ENCODE measurements at regions not wholly inside any gene's neighbourhood (a gene's known extent, or its start where the extent isn't known, plus 50 kb on each side); places are given as distances from the start of the nearest gene placed in this dataset.
"Not testable (repeated sequence)": the region's sequence is repeated elsewhere in the genome, so short reads cannot be mapped to it uniquely, and the experiment has no call there.

GRCh38 chr6:11851387-11851786 lies 72.8 kb upstream of the ADTRP start:
- no peak for DNase-seq (ENCODE audit: low read depth in 3 of 3, low spot score in 2 of 3)

DNA sequence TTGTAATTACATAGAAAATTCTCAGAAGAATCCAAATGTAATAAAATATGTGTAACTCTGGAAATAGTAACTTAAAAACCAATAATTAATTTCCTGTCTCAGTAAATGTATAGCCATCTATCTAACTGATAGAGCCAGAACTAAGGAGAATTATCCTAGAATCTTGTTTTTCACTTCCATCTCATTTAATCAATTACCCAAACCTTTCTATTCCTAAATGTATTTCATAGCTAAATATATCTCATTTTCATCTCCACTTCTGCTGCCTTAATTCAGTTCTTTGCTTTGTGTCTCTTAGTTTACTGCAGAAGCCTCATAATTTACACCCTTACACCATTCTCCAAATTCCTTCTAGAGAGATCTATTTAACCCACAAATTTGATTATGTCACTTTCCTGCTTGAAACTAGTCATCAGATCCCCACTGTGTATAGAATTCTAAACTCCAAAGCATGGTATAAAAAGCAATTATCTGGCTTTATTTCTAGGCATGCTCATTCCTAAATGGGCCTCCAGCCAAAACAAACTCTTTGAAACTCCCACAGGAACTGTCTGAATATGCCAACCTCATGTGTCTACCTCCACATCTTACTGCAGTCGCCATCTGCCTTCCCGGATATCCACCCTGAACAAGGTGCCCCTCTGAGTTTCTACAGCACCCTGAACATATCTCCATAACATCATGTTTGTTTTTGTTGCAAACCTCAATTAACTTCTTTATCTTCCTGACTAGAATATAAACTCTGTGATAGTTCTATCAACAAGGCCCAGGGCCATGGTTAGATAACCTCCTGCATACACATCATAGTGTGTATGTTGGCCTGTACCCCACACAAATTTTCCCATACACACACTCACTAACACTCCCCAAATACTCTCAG lies 70.5 kb upstream of the ADTRP start:
- DNase-seq (ENCODE audit: low read depth in 3 of 3, low spot score in 2 of 3), result no peak

DNA sequence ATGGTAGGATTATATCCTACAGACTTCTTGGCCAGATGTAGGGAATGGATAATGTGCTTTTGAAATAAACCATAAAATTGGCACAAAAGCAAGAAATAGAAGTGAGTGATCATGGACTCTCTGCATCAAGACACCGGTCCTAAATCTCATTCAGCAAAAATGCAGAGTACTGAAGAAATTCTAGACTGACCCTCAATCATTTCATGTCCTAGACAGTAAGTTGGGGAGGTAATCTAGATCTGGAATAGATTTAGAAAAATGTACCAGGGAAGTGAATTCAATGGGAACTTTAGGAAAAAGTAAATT lies 69.7 kb upstream of the ADTRP start:
- DNase-seq (ENCODE audit: low read depth in 3 of 3, low spot score in 2 of 3), result no peak

DNA sequence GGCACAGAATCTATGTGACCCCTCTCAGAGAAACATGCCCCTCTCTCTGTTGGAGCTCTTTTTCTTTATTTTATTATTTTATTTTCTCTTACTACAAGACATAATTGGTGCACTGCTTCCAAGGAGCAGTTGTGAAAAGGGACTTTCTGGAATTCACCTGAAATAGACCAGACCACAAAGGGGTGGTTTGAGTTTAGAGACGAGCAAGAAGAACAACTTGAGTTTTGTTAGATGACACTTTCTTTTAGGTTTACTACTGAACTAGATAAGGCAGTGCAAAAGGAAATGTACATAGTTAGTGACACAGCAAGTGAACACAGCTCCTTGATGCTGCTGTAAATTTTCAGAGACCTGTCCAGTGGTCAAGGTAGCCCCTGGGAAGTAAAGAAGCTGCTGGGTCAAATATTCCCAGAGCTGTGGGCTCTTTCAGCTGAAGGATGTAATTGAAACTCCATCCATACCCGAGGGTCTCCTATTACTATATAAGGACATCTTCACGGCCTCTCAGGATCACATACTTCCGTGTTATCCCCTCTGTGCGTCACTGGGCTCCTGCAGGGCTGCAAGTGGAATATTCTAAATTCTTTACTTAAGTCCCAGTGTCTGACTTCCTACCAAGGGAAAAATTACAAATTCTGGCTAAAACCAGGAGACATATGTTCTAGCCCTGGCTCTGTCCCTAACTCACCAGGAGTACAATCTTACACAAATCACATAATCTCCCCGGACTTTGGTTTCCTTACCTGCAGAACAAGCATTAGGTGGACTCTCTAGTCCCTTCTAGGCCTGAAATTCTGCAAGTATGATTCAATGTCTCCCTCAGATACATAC lies 69.1 kb upstream of the ADTRP start:
- no peak for DNase-seq (ENCODE audit: low read depth in 3 of 3, low spot score in 2 of 3)

DNA sequence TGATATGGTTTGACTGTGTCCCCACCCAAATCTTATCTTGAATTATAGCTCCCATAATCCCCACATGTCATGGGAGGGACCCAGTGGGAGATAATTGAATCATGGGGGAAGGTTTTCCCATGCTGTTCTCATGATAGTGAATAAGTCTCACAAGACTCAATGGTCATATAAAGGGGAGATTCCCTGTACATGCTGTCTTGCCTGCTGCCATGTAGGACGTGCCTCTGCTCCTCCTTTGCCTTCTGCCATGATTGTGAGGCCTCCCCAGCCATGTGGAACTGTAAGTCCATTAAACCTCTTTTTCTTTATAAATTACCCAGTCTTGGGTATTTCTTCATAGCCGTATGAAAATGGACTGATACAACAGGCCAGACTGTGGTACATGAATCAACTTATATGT lies 68.5 kb upstream of the ADTRP start:
- DNase-seq (ENCODE audit: low read depth in 3 of 3, low spot score in 2 of 3), result not testable (repeated sequence)

DNA sequence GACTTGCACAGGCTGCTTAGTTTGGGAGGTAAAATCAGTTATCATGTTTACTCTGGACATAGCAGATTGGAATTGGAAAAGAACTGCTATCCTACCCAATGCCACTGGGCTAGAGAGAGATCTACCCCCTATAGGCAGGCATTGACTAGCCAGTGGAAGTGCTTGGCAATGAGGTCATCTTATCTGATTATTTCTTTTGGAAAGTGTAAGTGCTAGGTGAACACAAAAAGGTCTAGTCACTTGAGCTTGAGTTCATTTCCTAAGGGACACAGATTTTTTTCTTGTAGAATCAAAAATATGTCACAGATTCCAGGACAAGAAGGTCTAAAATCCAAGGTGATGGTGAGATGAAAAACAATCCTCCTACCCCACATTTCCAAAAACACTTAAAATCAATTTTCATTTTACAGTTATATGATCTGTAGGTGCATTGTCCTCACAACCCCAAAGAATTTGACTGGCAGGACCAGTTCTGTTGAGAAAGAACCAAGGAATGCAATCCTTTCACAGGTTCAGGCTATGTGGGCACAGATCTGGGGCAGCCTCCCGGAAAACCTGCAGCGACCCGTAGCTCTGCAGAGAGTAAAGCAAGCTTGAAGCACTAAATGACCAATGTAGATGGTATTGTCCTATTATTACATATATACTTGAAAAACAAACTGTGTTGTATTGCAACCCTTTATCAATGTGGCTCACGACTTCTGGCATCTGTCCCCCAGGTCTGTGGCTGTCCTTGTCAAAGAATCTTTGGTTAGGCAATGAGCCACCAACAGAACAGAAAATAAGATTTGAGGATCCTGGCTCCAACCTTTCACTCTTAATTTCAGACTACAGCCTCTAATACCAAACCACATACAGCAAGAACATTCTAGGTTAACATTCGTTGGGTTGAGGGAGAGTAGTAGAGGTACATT lies 67.3 kb upstream of the ADTRP start:
- DNase-seq (ENCODE audit: low read depth in 3 of 3, low spot score in 2 of 3), result no peak

DNA sequence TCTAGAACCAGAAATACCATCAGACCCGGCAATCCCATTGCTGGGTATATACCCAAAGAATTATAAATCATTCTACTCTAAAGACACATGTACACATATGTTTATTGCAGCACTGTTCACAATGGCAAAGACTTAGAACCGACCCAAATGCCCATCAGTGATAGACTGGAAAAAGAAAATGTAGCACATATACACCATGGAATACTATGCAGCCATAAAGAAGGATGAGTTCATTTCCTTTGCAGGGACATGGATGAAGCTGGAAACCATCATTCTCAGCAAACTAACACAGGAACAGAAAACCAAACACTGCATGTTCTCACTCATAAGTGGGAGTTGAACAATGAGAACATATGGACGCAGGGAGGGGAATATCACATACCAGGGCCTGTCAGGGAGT lies 64.2 kb upstream of the ADTRP start:
- not testable (repeated sequence) for DNase-seq (ENCODE audit: low read depth in 3 of 3, low spot score in 2 of 3)

- no peak for DNase-seq (ENCODE audit: low read depth in 3 of 3, low spot score in 2 of 3)
Measured at GRCh38 chr6:11835065-11835464, 56.5 kb upstream of the ADTRP start.

DNA sequence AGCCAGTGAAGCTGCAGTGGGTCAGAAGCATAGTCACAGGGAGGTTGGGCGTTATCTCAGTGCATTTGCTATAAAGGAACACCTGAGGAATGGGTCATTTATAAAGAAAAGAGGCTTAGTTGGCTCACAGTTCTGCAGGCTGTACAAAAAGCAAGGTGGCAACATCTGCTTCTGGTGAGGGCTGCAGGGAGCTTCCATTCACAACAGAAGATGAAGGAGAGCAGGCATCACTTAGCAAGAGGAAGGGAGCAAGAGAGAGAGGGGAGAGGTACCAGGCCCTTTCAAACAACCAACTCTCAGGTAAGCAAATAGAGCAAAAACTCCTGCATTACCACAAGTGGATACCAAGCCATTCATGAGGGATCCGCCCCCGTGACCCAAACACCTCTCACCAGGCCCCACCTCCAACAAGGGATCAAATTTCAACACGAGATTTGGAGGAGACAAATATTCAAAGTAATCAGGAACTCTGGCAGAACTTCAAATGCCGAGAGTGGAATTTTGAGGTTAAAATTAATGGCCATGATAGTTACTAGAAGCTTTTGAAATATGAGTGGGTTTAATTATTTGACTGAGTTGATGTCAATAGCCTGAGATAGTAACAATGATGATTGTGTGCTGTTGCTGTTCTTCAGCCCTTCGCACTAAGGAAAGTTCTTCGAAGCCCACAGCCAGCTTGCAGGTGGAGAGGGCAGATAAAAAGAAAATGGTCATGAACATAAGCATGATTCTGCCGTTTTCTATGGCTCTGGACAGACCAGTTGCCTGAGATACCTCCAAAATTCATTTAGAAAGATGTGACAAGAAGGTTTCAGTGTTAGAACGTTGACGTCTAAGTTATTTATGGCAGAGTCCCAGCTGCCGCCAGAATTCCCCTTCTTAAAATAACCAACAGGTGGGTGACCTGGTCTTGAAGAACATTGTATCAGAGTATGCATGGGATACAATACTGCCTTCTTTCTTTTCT lies 55.3 kb upstream of the ADTRP start:
- DNase-seq (ENCODE audit: low read depth in 3 of 3, low spot score in 2 of 3), result no peak

DNA sequence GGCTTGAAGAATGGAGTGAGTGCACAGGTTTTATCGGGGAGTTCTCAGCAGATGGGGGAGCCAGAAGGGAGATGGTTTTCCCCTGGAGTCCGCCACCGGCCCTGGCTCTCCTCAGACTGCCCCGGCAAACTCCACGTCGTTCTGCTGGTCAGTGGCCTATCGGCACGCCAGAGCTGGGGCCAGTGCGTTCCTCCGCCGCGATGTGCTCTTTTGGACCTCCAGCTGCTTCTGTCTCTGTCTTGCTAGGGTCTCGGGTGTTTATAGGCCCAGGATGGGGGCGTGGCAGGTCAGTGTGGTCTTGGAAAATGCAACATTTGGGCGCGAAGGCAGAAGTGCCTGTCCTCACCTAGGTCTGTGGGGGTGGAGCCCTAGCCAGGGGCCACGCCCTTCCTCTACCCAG lies 53.0 kb upstream of the ADTRP start:
- no peak for DNase-seq (ENCODE audit: low read depth in 3 of 3, low spot score in 2 of 3)

- no peak for DNase-seq (ENCODE audit: low read depth in 3 of 3, low spot score in 2 of 3)
Measured at GRCh38 chr6:11830520-11830919, 51.9 kb upstream of the ADTRP start.

DNA sequence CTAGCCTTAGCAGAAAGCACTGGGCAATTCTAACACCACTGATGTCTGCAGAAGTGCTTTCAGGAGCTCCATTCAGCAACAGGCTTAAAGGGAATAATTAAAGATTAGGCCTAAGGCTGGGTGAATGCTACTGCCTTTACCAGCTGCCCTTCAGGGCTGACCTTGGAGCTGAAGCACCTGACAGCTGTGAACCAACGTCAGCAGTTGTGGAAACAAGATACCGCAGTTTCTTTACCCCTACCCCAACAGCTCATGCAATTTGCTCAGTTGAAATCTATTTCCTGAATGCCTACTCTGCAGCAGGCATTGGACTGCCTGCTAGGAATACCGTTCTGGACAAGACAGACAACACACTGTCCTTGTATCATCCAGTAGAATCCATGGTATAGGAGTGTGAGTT lies 51.5 kb upstream of the ADTRP start:
- no peak for DNase-seq (ENCODE audit: low read depth in 3 of 3, low spot score in 2 of 3)

DNA sequence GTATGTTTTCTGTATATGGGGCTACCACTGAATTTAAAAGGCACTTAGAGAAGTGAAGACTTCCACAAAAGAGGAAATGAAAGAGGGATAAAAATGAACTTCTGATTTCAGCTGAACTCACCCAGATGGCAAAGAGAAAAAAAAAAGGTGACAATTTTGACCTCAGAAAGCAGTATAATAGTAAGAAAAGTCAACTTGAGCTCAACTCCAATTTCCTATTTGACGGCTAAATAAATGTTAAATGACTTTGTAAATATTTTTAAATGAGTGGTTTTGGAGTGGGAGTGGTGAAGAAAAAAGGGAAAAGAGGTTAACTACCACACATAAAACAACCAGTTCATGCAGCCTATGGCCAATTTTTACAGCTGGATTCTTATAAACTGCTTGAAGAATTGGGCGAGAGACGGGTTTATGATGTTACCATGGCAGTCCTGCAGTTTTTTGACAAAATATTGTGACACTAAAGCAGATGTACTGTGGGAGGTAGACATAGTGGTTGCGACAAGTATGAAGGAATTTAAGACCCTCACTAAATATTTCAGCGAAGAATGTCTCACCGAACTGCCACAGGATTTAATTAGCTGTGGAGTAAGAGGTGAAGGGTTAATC lies 49.8 kb upstream of the ADTRP start:
- peak; percentile 77 to 86 (median 78) for DNase-seq (ENCODE audit: low read depth in 3 of 3, low spot score in 2 of 3)

All from right renal cortex interstitium (tissue), 3 donors.